ENCODE measurements at regions not wholly inside any gene's neighbourhood (a gene's known extent, or its start where the extent isn't known, plus 50 kb on each side); places are given as distances from the start of the nearest gene placed in this dataset.

DNA sequence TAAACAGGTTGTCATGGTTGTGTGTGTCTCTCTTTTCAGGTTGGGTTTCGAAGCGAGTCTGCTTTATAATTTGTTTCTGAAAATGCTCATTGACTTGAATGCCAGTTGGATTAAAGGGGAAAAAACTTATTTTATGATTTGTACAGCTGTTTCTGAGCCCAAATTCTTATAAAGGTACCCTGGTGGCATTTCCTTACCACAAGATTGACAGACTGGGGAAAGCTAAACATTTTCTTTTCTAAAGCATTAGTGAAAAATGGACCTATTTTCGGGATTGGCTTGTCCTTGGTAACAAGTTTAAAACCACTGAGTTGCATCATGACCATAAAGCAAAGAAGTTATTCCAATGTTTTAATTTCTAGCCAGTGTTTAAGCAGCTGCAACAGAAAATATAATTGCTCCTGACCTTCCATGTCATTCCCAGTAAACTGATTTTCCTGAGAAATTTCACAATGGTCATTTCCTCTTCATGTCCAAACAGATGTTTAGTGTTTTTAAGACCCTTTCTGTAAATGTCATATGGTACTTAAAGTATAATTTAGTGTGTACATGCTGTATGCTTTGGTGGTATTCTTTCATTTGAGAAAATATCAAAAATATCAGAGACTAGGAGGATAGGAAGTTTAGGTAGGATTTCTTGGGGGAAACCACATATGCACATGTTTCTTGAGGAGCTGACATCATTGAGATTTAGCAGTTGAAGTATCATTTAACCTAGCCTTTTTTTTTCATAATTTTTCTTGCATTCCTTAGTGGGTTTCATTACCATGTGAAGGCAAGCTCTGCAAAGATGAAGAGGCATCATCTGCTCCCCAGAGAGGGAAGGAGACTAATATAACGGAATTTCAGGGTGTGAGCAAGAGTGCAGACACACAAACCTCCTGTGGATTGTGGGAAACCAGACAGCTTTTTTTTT, 667.1 kb upstream of the RGMB start:
- H3K27ac Mint-ChIP-seq: no peak overlapping the region
- ATAC-seq (no peak), DNase-seq (no peak)
- CTCF ChIA-PET: no interaction called here
- no peak overlapping the region for H3K4me3 Mint-ChIP-seq
- H3K36me3 Mint-ChIP-seq (ENCODE audit: low read depth): no peaks in the 10 kb centered on the region
- no peaks in the 10 kb centered on the region for H3K27me3 Mint-ChIP-seq (ENCODE audit: low read depth)
- H3K9me3 Mint-ChIP-seq (ENCODE audit: insufficient read depth): no peaks in the 10 kb centered on the region
- POLR2A ChIA-PET: no interaction called here
- no peaks in the 10 kb centered on the region for H3K4me1 Mint-ChIP-seq (ENCODE audit: low read depth)

DNA sequence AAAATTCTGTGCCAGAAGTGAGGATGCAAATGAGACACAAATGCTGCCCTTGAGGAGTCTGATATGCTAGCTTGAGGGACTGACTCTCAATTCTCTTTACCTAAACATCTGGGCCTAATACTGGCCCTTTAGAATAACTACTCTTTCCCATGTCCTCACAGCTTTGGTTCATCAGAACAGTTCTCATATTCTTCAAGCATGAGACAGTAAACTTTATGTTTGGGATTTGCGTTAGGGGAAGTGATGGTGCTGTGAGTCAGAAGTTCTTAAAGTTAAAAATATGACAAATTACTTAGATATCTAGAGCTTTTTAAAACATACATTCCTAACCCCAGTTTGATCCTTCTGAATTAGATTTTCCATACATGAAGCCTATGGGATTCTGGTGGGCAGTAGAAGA, 665.0 kb upstream of the RGMB start:
- no peaks in the 10 kb centered on the region for H3K27me3 Mint-ChIP-seq (ENCODE audit: low read depth)
- POLR2A ChIA-PET: no interaction called here
- no peak overlapping the region for H3K27ac Mint-ChIP-seq
- ATAC-seq (no peak), DNase-seq (no peak)
- H3K4me3 Mint-ChIP-seq: no peak overlapping the region
- CTCF ChIA-PET: no interaction called here
- no peaks in the 10 kb centered on the region for H3K9me3 Mint-ChIP-seq (ENCODE audit: insufficient read depth)
- H3K4me1 Mint-ChIP-seq (ENCODE audit: low read depth): no peaks in the 10 kb centered on the region
- H3K36me3 Mint-ChIP-seq (ENCODE audit: low read depth): no peaks in the 10 kb centered on the region

DNA sequence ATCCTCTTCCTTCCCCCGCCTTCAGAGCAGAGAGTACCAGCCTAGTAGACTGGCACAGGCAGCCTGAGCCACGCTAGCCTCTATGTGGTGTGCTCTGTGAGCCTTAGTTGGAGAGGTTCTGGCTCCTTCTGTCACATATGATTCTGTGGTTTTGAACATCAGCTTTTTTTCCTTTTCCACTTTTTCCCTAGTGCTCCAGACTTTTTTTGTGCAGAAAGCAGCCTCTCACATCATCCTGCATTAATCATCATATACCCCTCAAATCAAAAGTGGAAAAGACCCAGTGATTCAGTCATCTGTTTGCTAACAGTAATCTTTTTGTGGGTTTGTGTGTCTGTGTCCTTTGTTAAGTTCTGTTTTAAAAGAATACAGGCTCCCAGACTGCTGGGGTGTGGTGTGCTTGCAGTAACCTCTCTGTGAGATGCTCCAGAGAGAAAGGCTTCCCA, 663.9 kb upstream of the RGMB start:
- H3K9me3 Mint-ChIP-seq (ENCODE audit: insufficient read depth): no peaks in the 10 kb centered on the region
- no peaks in the 10 kb centered on the region for H3K27me3 Mint-ChIP-seq (ENCODE audit: low read depth)
- H3K27ac Mint-ChIP-seq: no peak overlapping the region
- no peaks in the 10 kb centered on the region for H3K36me3 Mint-ChIP-seq (ENCODE audit: low read depth)
- ChIA-PET CTCF (no interaction called here), POLR2A (no interaction called here)
- H3K4me3 Mint-ChIP-seq: no peak overlapping the region
- ATAC-seq (no peak), DNase-seq (no peak)
- no peaks in the 10 kb centered on the region for H3K4me1 Mint-ChIP-seq (ENCODE audit: low read depth)

DNA sequence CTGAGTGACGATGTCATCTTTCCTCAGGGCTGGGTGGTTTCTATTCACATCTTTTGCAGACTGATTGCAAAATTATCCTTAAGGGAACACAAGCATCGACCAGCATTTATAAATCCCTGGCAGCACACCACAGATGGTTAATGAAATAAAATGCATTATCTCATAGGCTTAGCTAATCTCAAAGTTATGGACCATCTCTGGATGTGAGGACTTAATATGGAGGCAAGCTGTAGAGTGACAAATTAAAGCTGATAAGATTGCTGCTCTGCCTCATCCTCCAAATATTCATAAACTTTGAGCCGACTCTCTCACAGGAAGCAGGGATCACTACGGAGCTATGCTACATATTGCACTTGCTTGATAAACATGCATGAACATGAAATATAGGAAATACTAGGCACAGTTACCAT, 663.2 kb upstream of the RGMB start:
- Mint-ChIP-seq H3K4me3 (no peak overlapping the region), H3K36me3 (ENCODE audit: low read depth) (no peaks in the 10 kb centered on the region), H3K27me3 (ENCODE audit: low read depth) (no peaks in the 10 kb centered on the region), H3K9me3 (ENCODE audit: insufficient read depth) (no peaks in the 10 kb centered on the region), H3K27ac (no peak overlapping the region), H3K4me1 (ENCODE audit: low read depth) (no peaks in the 10 kb centered on the region)
- no peak for ATAC-seq
- no peak for DNase-seq
- ChIA-PET POLR2A (no interaction called here), CTCF (no interaction called here)

DNA sequence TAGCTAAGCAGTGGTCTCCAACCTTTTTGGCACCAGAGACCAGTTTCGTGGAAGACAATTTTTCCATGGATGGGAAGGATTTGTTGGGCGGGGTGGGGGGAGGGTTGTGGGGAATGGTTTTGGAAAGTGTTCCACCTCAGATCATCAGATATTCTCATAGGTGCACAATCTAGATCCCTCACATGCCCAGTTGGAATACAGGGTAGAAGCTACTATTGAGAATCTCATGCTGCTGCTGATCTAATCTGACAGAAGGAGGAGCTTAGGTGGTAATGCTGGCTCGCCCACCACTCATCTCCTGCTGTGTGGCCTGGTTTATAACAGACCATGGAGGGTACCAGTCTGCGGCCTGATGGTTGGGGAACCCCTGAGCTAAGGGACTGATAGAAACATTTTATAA, 662.7 kb upstream of the RGMB start:
- H3K4me1 Mint-ChIP-seq (ENCODE audit: low read depth): no peaks in the 10 kb centered on the region
- H3K36me3 Mint-ChIP-seq (ENCODE audit: low read depth): no peaks in the 10 kb centered on the region
- no peaks in the 10 kb centered on the region for H3K27me3 Mint-ChIP-seq (ENCODE audit: low read depth)
- H3K9me3 Mint-ChIP-seq (ENCODE audit: insufficient read depth): no peaks in the 10 kb centered on the region
- ChIA-PET CTCF (no interaction called here), POLR2A (no interaction called here)
- DNase-seq (no peak), ATAC-seq (no peak)
- no peak overlapping the region for H3K27ac Mint-ChIP-seq
- no peak overlapping the region for H3K4me3 Mint-ChIP-seq

DNA sequence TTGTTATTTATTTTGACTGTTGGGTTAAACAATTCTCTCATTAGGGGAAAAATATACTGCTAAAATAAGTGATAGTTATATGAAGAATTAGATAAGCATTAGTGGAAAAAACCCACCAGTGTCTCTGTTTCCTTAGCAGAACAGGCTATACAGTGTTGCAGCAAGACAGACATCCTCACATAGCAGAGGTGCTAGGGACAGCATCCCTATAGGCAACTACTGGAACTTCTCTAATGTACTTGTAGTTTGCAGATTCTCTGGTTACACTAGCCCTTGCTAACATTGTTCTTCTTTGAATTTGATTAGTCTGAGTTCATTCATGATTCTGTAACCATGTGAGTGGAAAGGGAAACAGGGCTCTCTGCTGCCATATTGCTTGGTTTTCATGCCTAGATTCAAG, 661.8 kb upstream of the RGMB start:
- ChIA-PET CTCF (no interaction called here), POLR2A (no interaction called here)
- Mint-ChIP-seq H3K27ac (no peak overlapping the region), H3K27me3 (ENCODE audit: low read depth) (no peaks in the 10 kb centered on the region), H3K4me1 (ENCODE audit: low read depth) (no peaks in the 10 kb centered on the region), H3K9me3 (ENCODE audit: insufficient read depth) (no peaks in the 10 kb centered on the region), H3K4me3 (no peak overlapping the region), H3K36me3 (ENCODE audit: low read depth) (no peaks in the 10 kb centered on the region)
- ATAC-seq (no peak), DNase-seq (no peak)

DNA sequence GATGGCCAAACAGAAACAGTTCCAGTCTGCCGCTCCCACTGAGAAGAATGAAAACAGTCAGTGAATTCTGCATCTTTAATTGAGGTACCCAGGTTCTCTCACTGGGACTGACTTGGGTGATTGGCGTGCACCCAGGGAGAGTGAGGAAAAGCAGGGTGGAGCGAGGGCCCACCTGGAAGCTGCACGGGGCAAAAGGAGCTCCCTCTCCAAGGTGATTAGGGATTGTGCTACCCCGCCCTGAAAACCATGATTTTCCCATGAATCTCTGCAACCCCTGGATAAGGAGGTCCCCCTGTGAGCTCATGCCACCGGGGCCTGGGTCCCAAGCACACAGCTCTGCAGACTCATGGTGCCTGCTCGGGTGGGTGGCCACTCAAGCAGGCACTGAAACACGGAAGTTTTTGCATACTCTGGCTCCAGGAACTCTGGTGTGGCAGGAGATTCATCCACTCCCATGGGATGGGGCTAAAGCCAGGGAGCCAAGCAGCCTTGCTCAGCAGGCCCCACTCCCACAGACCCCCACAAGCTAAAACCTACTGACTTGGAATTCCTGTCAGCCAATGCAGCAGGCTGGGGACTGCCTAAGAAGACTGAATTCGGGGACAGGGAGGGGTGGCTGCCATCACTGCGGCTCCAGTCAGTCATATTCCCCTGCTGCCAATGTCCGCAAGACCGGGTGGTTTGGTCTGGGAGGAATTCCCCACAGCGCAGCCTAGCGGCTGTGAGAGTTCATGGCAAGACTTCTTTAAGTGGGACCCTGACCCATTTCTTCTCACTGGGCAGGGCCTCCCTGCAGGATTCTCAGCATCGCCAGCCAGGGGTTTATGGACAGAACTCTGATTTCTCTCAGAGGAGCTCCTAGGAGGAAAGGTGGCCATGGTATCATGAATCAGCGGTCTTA, 652.2 kb upstream of the RGMB start:
- H3K9me3 Mint-ChIP-seq (ENCODE audit: insufficient read depth): no peaks in the 10 kb centered on the region
- H3K4me1 Mint-ChIP-seq (ENCODE audit: low read depth): no peaks in the 10 kb centered on the region
- no peaks in the 10 kb centered on the region for H3K36me3 Mint-ChIP-seq (ENCODE audit: low read depth)
- ATAC-seq (no peak), DNase-seq (no peak)
- ChIA-PET POLR2A (no interaction called here), CTCF (no interaction called here)
- no peaks in the 10 kb centered on the region for H3K27me3 Mint-ChIP-seq (ENCODE audit: low read depth)
- no peak overlapping the region for H3K27ac Mint-ChIP-seq
- no peak overlapping the region for H3K4me3 Mint-ChIP-seq

DNA sequence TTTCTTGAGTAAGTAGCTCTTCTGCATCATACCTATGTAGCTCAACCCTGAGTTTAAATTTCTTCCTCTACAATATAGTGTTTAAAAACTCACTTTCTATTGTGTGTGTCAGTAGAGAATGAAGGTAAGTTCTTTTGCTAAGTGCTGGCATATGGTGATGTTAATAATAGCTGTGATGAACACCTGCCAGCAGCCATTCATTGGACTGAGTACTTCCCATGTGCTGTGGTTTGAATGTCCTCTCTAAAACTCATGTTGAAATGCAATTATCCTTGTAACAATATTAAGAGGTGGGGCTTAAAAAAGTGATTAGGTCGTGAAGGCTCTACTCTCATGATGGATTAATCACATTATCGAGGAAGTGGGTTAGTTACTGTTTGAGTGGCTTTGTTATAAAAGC, 645.2 kb upstream of the RGMB start:
- no peak overlapping the region for H3K27ac Mint-ChIP-seq
- H3K4me1 Mint-ChIP-seq (ENCODE audit: low read depth): no peaks in the 10 kb centered on the region
- DNase-seq (no peak), ATAC-seq (no peak)
- no peaks in the 10 kb centered on the region for H3K9me3 Mint-ChIP-seq (ENCODE audit: insufficient read depth)
- no peaks in the 10 kb centered on the region for H3K27me3 Mint-ChIP-seq (ENCODE audit: low read depth)
- no peak overlapping the region for H3K4me3 Mint-ChIP-seq
- CTCF ChIA-PET: no interaction called here
- no peaks in the 10 kb centered on the region for H3K36me3 Mint-ChIP-seq (ENCODE audit: low read depth)
- POLR2A ChIA-PET: no interaction called here

DNA sequence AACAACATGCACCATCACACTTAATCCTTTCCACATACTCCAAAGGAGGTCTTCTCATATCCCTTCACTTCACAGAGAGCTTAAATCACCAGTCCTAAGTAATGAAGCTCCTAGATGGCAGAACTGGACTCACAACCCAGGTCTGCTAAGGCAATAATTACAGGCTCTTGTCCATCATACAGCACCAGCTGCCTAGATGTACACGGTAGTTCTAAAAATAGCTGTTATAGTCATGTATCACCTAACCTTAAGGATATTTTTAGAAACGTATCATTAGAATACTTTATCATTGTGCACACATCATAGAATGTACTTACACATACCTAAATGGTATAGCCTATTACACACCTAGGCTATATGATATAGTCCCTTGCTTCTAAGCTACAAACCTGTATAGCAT, 644.6 kb upstream of the RGMB start:
- ATAC-seq: no peak
- H3K4me3 Mint-ChIP-seq: no peak overlapping the region
- ChIA-PET POLR2A (no interaction called here), CTCF (no interaction called here)
- no peak for DNase-seq
- no peaks in the 10 kb centered on the region for H3K27me3 Mint-ChIP-seq (ENCODE audit: low read depth)
- H3K36me3 Mint-ChIP-seq (ENCODE audit: low read depth): no peaks in the 10 kb centered on the region
- H3K27ac Mint-ChIP-seq: no peak overlapping the region
- no peaks in the 10 kb centered on the region for H3K9me3 Mint-ChIP-seq (ENCODE audit: insufficient read depth)
- H3K4me1 Mint-ChIP-seq (ENCODE audit: low read depth): no peaks in the 10 kb centered on the region

DNA sequence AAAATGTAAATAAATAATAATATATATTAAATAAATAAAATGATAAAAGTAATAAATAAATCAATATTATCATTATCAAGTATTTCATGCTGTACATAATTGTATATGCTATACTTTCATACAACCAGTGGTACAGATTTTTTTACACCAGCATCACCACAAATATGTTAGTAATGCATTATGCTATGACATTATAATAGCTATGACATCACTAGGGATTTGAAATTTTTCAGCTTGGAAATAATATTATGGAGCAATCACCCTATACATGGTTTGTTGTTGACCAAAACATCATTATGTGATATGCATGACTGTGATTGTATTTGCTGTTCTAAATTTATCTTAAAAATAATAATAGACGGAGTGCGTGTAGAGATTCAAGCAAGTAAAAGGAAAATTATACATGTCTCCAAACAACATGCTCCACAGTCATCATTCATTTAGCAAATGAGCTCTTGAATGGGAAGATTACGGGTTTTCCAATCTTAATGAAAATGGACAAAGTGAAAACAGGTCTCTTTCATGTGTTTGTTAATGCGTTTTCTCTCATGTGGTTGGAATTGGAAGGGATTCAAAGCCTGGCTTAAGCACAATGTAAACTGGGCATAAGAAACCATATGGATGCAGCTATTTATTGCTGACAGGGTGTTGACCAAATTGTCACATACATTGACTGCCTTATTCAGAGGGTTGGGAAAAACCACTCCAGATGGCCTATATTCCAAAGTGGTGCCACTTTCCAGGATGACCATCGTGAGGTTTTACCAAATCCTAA, 643.0 kb upstream of the RGMB start:
- ChIA-PET CTCF (no interaction called here), POLR2A (interaction anchor here (0.6 kb wide), 1 partner anchor 743 kb away, joined by 3 read pairs; no protein-coding TSS in a partner anchor)
- no peak overlapping the region for H3K27ac Mint-ChIP-seq
- no peaks in the 10 kb centered on the region for H3K4me1 Mint-ChIP-seq (ENCODE audit: low read depth)
- ATAC-seq (no peak), DNase-seq (no peak)
- no peak overlapping the region for H3K4me3 Mint-ChIP-seq
- no peaks in the 10 kb centered on the region for H3K9me3 Mint-ChIP-seq (ENCODE audit: insufficient read depth)
- no peaks in the 10 kb centered on the region for H3K27me3 Mint-ChIP-seq (ENCODE audit: low read depth)
- H3K36me3 Mint-ChIP-seq (ENCODE audit: low read depth): no peaks in the 10 kb centered on the region

DNA sequence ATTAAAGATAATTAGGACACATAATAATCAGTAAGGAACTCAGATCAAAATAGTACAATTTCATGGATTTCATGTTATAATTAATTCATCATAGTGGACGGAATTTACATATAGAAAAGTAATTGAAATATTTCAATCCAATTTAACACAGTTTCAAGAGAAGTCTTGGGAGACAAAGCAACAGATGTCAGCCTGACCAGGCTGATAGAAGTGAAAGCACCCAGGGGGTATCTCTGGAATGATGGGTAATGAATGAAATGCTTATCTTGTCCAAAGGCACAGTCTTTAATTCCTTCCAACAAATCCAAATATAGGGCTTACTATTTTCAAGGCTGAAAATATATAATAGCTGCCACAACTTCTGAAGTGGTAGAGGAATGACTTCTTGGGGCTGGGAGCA, 629.3 kb upstream of the RGMB start:
- ChIA-PET POLR2A (no interaction called here), CTCF (no interaction called here)
- DNase-seq: no peak
- ATAC-seq: no peak
- Mint-ChIP-seq H3K27me3 (ENCODE audit: low read depth) (no peaks in the 10 kb centered on the region), H3K9me3 (ENCODE audit: insufficient read depth) (no peaks in the 10 kb centered on the region), H3K27ac (no peak overlapping the region), H3K4me1 (ENCODE audit: low read depth) (no peaks in the 10 kb centered on the region), H3K4me3 (no peak overlapping the region), H3K36me3 (ENCODE audit: low read depth) (no peaks in the 10 kb centered on the region)

DNA sequence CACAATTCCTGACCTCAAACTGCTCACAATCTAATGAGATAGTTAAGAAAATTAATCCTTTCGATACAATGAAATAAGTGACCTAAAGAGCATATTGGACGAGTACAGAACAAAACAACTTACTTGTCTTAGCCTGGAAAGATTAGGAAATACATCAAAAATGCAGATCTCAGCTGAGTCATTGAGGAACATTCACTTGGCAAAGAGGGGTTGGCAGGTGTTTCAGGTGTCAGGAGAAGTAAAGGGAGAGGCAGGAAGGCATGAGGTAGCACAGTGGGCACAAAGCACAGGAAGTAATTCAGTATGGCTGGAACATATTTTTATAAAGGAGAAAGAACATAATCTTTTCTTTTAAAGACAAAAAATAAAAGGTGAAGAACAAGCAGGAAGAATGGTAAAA, 628.8 kb upstream of the RGMB start:
- DNase-seq: no peak
- H3K4me3 Mint-ChIP-seq: no peak overlapping the region
- H3K27me3 Mint-ChIP-seq (ENCODE audit: low read depth): no peaks in the 10 kb centered on the region
- no peaks in the 10 kb centered on the region for H3K4me1 Mint-ChIP-seq (ENCODE audit: low read depth)
- ATAC-seq: no peak
- H3K36me3 Mint-ChIP-seq (ENCODE audit: low read depth): no peaks in the 10 kb centered on the region
- ChIA-PET POLR2A (no interaction called here), CTCF (no interaction called here)
- H3K27ac Mint-ChIP-seq: no peak overlapping the region
- no peaks in the 10 kb centered on the region for H3K9me3 Mint-ChIP-seq (ENCODE audit: insufficient read depth)
